C4-2B (cell line): ENCODE measurements at regions not wholly inside any gene's neighbourhood (a gene's known extent, or its start where the extent isn't known, plus 50 kb on each side); places are given as distances from the start of the nearest gene placed in this dataset.

Experiments
- H3K27ac ChIP-seq: fragments of 450-650 bp; 2 replicates; pipeline ENCODE4 v1.5.1; 2017
- CTCF ChIP-seq: fragments of 450-650 bp; conservative IDR thresholded peaks from 2 replicates; pipeline ENCODE4 v1.5.1; 2017; ENCODE audit warnings: mild to moderate bottlenecking
- ZFX ChIP-seq: fragments of 450-650 bp; IDR thresholded peaks from 2 replicates; pipeline ENCODE4 v1.6.1; 2017

- TF ChIP-seq ZFX (no peak), CTCF (no peak)
- H3K27ac ChIP-seq = no peak overlapping the region
Observed at GRCh38 chr18:78196280-78196679, 783.3 kb upstream of the SALL3 start.

- H3K27ac ChIP-seq = no peak overlapping the region
- TF ChIP-seq CTCF = no peak
- no peak for TF ChIP-seq ZFX
Observed at GRCh38 chr18:78199002-78199401, 780.6 kb upstream of the SALL3 start.

- H3K27ac ChIP-seq = no peak overlapping the region
- TF ChIP-seq CTCF (no peak), ZFX (no peak)
Observed at GRCh38 chr18:78199611-78200010, 780.0 kb upstream of the SALL3 start.

- no peak overlapping the region for H3K27ac ChIP-seq
- TF ChIP-seq ZFX = no peak
- TF ChIP-seq CTCF = no peak
Observed at GRCh38 chr18:78207942-78208341, 771.7 kb upstream of the SALL3 start.

- H3K27ac ChIP-seq = no peak overlapping the region
- no peak for TF ChIP-seq ZFX
- TF ChIP-seq CTCF = no peak
Observed at GRCh38 chr18:78208461-78208860, 771.2 kb upstream of the SALL3 start.

- H3K27ac ChIP-seq = no peak overlapping the region
- TF ChIP-seq ZFX (no peak), CTCF (no peak)
Observed at GRCh38 chr18:78213361-78213994, 766.1 kb upstream of the SALL3 start.

- TF ChIP-seq CTCF = no peak
- no peak for TF ChIP-seq ZFX
- H3K27ac ChIP-seq = no peak overlapping the region
Observed at GRCh38 chr18:78221496-78221895, 758.1 kb upstream of the SALL3 start.
